T-cell (primary cell): ENCODE measurements at regions not wholly inside any gene's neighbourhood (a gene's known extent, or its start where the extent isn't known, plus 50 kb on each side); places are given as distances from the start of the nearest gene placed in this dataset.
"Not testable (repeated sequence)": the region's sequence is repeated elsewhere in the genome, so short reads cannot be mapped to it uniquely, and the experiment has no call there.

Source experiments
- ATAC-seq, 4 experiments: fragments of 200-7000 bp in 3 of 4; fragments of 150-1000 bp in 1 of 4; cut with Tn5 transposase; replicated peaks in 1 of 4; 1 replicate in 3 of 4; 2 replicates in 1 of 4; pipeline ENCODE4 v1.10.0; 2021; ENCODE audit warnings: moderate library complexity in 3 of 4, mild to moderate bottlenecking in 2 of 4, moderate number of reproducible peaks in 1 of 4
- CTCF ChIA-PET, 2 donors: fragments of 300-600 bp; sonication (Branson Sonifier 250); formaldehyde crosslinking; loops; one replicate each; lab custom pipeline; 2022; ENCODE audit warnings: antibody characterized with exemption in 2 of 2; lab: Charles Lee
- POLR2A ChIA-PET, 2 donors: fragments of 300-600 bp; sonication (Branson Sonifier 250); formaldehyde crosslinking; loops; one replicate each; lab custom pipeline; 2022; ENCODE audit warnings: antibody characterized with exemption in 2 of 2; lab: Charles Lee
- DNase-seq, 35 experiments: peaks; one replicate each; pipeline versions ENCODE4 v3.0.0 to v3.0.0-alpha.2; 2013 to 2023
- H3K27ac ChIP-seq: one replicate; pipeline ENCODE4 v1.5.1; 2013; ENCODE audit warnings: low read length
- H3K27me3 ChIP-seq, 2 experiments: replicated peaks in 1 of 2; 1 replicate in 1 of 2; 2 replicates in 1 of 2; pipeline versions ENCODE4 v1.6.1 to v1.7.0; 2013; ENCODE audit warnings: low read length in 1 of 2, mixed read lengths in 1 of 2; ENCODE audit not compliant: control insufficient read depth in 2 of 2, insufficient read depth in 2 of 2; ENCODE audit errors: extremely low read depth in 1 of 2
- H3K36me3 ChIP-seq, 2 donors: 1 replicate in 1 of 2; 2 replicates in 1 of 2; pipeline versions ENCODE4 v1.6.1 to v1.7.0; 2013; ENCODE audit warnings: low read length in 1 of 2; ENCODE audit not compliant: control insufficient read depth in 2 of 2, insufficient read depth in 1 of 2; ENCODE audit errors: extremely low read depth in 1 of 2
- H3K4me1 ChIP-seq, 2 experiments: 1 replicate in 1 of 2; 2 replicates in 1 of 2; pipeline versions ENCODE4 v1.6.1 to v1.7.0; 2013; ENCODE audit warnings: low read length in 2 of 2, mixed read lengths in 1 of 2; ENCODE audit not compliant: insufficient read depth in 2 of 2, control insufficient read depth in 1 of 2; ENCODE audit errors: extremely low read depth in 1 of 2
- H3K4me3 ChIP-seq, 2 donors: 1 replicate in 1 of 2; 2 replicates in 1 of 2; pipeline versions ENCODE4 v1.5.1 to v1.7.0; 2013; ENCODE audit warnings: mild to moderate bottlenecking in 2 of 2, low read length in 1 of 2, moderate library complexity in 1 of 2; ENCODE audit not compliant: control insufficient read depth in 1 of 2; ENCODE audit errors: extremely low read depth in 1 of 2
- H3K9me3 ChIP-seq: 2 replicates; pipeline ENCODE4 v1.7.0; 2013
- H3K27ac Mint-ChIP-seq, 2 donors: one replicate each; pipeline ENCODE4 v1.8.0; 2020 to 2021; ENCODE audit warnings: mild to moderate bottlenecking in 2 of 2, mixed read lengths in 2 of 2
- H3K27me3 Mint-ChIP-seq, 2 donors: one replicate each; pipeline ENCODE4 v1.8.0; 2021 to 2022; ENCODE audit warnings: mixed read lengths in 2 of 2
- H3K36me3 Mint-ChIP-seq: one replicate; pipeline ENCODE4 v1.8.0; 2021; ENCODE audit warnings: mixed read lengths
- H3K4me1 Mint-ChIP-seq, 3 donors: one replicate each; pipeline ENCODE4 v1.8.0; 2020 to 2022; ENCODE audit warnings: mixed read lengths in 3 of 3, mild to moderate bottlenecking in 1 of 3
- H3K4me3 Mint-ChIP-seq, 3 donors: one replicate each; pipeline ENCODE4 v1.8.0; 2020 to 2022; ENCODE audit warnings: mild to moderate bottlenecking in 3 of 3, mixed read lengths in 3 of 3, moderate library complexity in 3 of 3
- H3K9me3 Mint-ChIP-seq, 3 donors: one replicate each; pipeline ENCODE4 v1.8.0; 2020 to 2022; ENCODE audit warnings: mixed read lengths in 3 of 3
- WGBS: methylation state at CpG from one replicate; pipeline ENCODE4 v1.1.5; 2013; ENCODE audit warnings: missing lambda C conversion rate; ENCODE audit not compliant: insufficient coverage; 5-methylcytosine and 5-hydroxymethylcytosine counted together

GRCh38 chr5:63025679-63026078 lies 447.1 kb downstream of the LRRC70 start:
- POLR2A ChIA-PET, result no interaction called here
- peaks cover 0 to 9% (median 9%) of the 10 kb centered on the region in 3 donors for H3K9me3 Mint-ChIP-seq
- H3K27ac Mint-ChIP-seq, result no peak overlapping the region
- H3K4me1 Mint-ChIP-seq, result peaks cover 0 to 2% (median 0%) of the 10 kb centered on the region in 3 donors
- no peaks in the 10 kb centered on the region for H3K36me3 Mint-ChIP-seq
- WGBS, result no CpG with 5 or more reads among the region's 3 CpGs
- DNase-seq (no peak), ATAC-seq (no peak)
- no peaks in the 10 kb centered on the region for H3K9me3 ChIP-seq
- CTCF ChIA-PET, result no interaction called here
- H3K4me3 ChIP-seq, result no peak overlapping the region
- peak overlapping the region in 1 of 3 donors; percentile 29 for H3K4me3 Mint-ChIP-seq
- H3K36me3 ChIP-seq, result no peaks in the 10 kb centered on the region
- H3K4me1 ChIP-seq, result no peaks in the 10 kb centered on the region
- H3K27me3 Mint-ChIP-seq, result no peaks in the 10 kb centered on the region
- no peak overlapping the region for H3K27ac ChIP-seq
- no peaks in the 10 kb centered on the region for H3K27me3 ChIP-seq

GRCh38 chr5:63022403-63022802 lies 443.8 kb downstream of the LRRC70 start:
- no peak for ATAC-seq
- H3K4me1 Mint-ChIP-seq, result peaks cover 0 to 2% (median 0%) of the 10 kb centered on the region in 3 donors
- WGBS, result 100% methylated on average over 1 of the region's 1 CpG
- no peak overlapping the region for H3K27ac Mint-ChIP-seq
- H3K9me3 Mint-ChIP-seq, result peaks cover 2 to 12% (median 5%) of the 10 kb centered on the region in 3 donors
- CTCF ChIA-PET, result no interaction called here
- H3K9me3 ChIP-seq, result no peaks in the 10 kb centered on the region
- H3K36me3 Mint-ChIP-seq, result no peaks in the 10 kb centered on the region
- H3K36me3 ChIP-seq, result no peaks in the 10 kb centered on the region
- no peaks in the 10 kb centered on the region for H3K27me3 Mint-ChIP-seq
- H3K27ac ChIP-seq, result no peak overlapping the region
- H3K4me3 ChIP-seq, result no peak overlapping the region
- H3K4me1 ChIP-seq, result no peaks in the 10 kb centered on the region
- no peaks in the 10 kb centered on the region for H3K27me3 ChIP-seq
- DNase-seq, result no peak
- POLR2A ChIA-PET, result no interaction called here
- H3K4me3 Mint-ChIP-seq, result no peak overlapping the region

DNA sequence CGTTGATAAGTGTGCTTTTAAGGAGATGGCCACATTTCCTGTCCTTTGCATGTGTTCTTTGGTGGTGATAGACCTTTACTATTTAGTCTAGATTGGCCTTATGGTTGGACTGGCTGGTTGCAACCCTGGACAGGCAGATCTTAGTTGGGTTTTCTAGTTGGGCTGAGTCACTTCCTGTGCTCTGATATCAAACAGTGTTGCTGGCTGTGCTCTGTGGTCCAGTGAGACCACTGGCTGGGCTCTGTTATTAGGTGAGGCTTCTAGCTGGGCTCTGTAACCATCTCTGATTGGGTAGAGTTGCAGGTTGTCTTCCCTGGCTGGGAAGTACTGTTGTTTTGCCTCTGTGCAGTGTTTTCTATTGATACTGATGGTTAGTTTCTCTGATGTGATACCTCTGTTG lies 432.5 kb downstream of the LRRC70 start:
- Mint-ChIP-seq H3K27ac (no peak overlapping the region), H3K36me3 (no peaks in the 10 kb centered on the region), H3K27me3 (no peaks in the 10 kb centered on the region), H3K4me3 (no peak overlapping the region), H3K4me1 (no peaks in the 10 kb centered on the region), H3K9me3 (peaks cover 17 to 29% (median 22%) of the 10 kb centered on the region in 3 donors)
- DNase-seq, result no peak
- no peak for ATAC-seq
- H3K9me3 ChIP-seq, result no peaks in the 10 kb centered on the region
- H3K4me3 ChIP-seq, result no peak overlapping the region
- CTCF ChIA-PET, result no interaction called here
- H3K27me3 ChIP-seq, result no peaks in the 10 kb centered on the region
- no peaks in the 10 kb centered on the region for H3K4me1 ChIP-seq
- POLR2A ChIA-PET, result no interaction called here
- no peaks in the 10 kb centered on the region for H3K36me3 ChIP-seq
- 30% methylated on average over 1 of the region's 1 CpG for WGBS
- H3K27ac ChIP-seq, result no peak overlapping the region

DNA sequence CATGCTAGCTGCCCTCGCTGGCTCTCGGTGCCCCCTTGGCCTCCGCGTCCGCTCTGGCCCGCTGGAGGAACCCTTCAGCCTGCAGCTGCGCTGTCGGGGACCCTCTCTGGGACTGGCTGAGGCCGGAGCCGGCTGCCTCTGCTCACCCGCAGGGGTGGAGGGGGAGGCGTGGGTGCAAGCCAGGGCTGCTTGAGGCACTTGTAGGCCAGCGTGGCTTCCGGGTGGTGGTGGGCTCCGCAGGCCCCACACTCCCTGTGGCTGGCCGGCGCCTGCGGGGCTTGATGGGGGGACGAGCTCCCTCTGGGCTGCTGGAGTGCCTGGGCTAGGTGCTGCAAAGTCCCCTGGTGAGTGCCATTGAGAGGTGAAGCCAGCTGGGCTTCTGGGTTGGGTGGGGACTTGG lies 429.6 kb downstream of the LRRC70 start:
- Mint-ChIP-seq H3K27me3 (no peaks in the 10 kb centered on the region), H3K9me3 (peaks cover 17 to 33% (median 29%) of the 10 kb centered on the region in 3 donors), H3K4me1 (no peaks in the 10 kb centered on the region), H3K36me3 (no peaks in the 10 kb centered on the region), H3K27ac (no peak overlapping the region), H3K4me3 (no peak overlapping the region)
- ChIA-PET POLR2A (no interaction called here), CTCF (no interaction called here)
- 92% methylated on average over 11 of the region's 19 CpGs for WGBS
- no peaks in the 10 kb centered on the region for H3K36me3 ChIP-seq
- H3K27ac ChIP-seq, result no peak overlapping the region
- no peak overlapping the region for H3K4me3 ChIP-seq
- no peaks in the 10 kb centered on the region for H3K27me3 ChIP-seq
- H3K9me3 ChIP-seq, result no peaks in the 10 kb centered on the region
- DNase-seq, result no peak
- no peaks in the 10 kb centered on the region for H3K4me1 ChIP-seq
- ATAC-seq, result no peak

DNA sequence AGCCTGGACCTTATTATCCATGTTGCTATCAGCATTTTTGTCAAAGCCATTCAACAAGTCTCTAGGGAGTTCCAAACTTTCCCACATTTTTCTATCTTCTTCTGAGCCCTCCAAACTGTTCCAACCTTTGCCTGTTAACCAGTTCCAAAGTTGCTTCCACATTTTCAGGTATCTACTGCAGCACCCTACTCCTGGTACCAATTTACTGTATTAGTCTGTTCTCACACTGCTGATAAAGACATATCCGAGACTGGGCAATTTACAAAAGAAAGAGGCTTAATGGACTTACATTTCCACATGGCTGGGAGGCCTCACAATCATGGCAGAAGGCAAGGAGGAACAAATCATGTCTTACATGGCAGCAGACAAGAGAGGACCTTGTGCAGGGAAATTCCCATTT lies 416.2 kb downstream of the LRRC70 start:
- H3K27me3 Mint-ChIP-seq, H3K27ac Mint-ChIP-seq, H3K4me3 ChIP-seq, H3K36me3 Mint-ChIP-seq, DNase-seq, CTCF ChIA-PET, H3K36me3 ChIP-seq, H3K9me3 ChIP-seq, H3K4me1 ChIP-seq, H3K4me3 Mint-ChIP-seq, H3K27me3 ChIP-seq, ATAC-seq, H3K27ac ChIP-seq, H3K4me1 Mint-ChIP-seq, POLR2A ChIA-PET: not testable (repeated sequence)
- WGBS, result 50% methylated on average over 1 of the region's 1 CpG
- H3K9me3 Mint-ChIP-seq, result peaks cover 21 to 40% (median 35%) of the 10 kb centered on the region in 3 donors

DNA sequence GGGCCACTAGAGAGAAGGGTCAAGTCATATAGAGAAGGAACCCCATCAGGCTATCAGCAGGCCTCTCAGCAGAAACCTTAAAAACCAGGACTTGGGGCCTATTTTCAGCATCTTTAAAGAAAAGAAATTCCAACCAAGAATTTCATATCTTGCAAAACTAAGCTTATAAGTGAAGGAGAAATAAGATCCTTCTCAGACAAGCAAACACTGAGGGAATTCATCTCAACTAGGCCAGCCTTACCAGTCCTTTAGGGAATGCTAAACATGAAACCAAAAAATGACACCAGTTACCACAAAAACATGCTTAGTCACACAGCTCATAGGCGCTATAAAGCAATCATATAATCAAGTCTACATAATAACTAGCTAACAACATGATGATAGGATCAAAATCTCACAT lies 407.1 kb downstream of the LRRC70 start:
- Histone ChIP-seq H3K27ac (no peak overlapping the region), H3K4me3 (no peak overlapping the region), H3K36me3 (no peaks in the 10 kb centered on the region), H3K27me3 (no peaks in the 10 kb centered on the region), H3K4me1 (no peaks in the 10 kb centered on the region), H3K9me3 (no peaks in the 10 kb centered on the region)
- no peak for ATAC-seq
- POLR2A ChIA-PET, result no interaction called here
- H3K27me3 Mint-ChIP-seq, result no peaks in the 10 kb centered on the region
- no peak for DNase-seq
- H3K9me3 Mint-ChIP-seq, result peaks cover 15 to 34% (median 20%) of the 10 kb centered on the region in 3 donors
- 50% methylated on average over 1 of the region's 1 CpG for WGBS
- no peaks in the 10 kb centered on the region for H3K36me3 Mint-ChIP-seq
- CTCF ChIA-PET, result no interaction called here
- H3K4me1 Mint-ChIP-seq, result no peaks in the 10 kb centered on the region
- no peak overlapping the region for H3K27ac Mint-ChIP-seq
- H3K4me3 Mint-ChIP-seq, result no peak overlapping the region

DNA sequence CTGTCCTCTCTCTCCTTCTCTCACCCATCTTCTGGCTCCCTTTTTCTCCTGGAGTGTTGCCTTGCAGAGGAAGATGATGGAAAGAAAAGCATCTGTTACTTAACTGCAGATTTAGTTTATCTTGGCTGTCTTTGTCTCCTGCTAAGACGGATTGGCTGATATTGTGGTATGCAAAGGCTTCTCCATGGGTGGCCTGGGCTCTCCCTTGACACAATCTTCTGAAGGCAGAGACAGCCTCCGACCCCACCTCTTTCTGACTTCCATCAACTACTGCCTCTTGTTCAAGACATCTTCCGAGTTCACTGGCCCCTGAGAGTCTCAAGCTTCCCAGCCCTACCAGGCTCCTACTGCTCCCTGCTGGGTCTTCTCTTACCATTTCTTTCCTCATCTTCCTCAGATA lies 403.7 kb downstream of the LRRC70 start:
- Histone ChIP-seq H3K4me1 (no peaks in the 10 kb centered on the region), H3K4me3 (no peak overlapping the region), H3K27ac (no peak overlapping the region), H3K9me3 (no peaks in the 10 kb centered on the region), H3K27me3 (no peaks in the 10 kb centered on the region), H3K36me3 (no peaks in the 10 kb centered on the region)
- CTCF ChIA-PET, result no interaction called here
- H3K27me3 Mint-ChIP-seq, result no peaks in the 10 kb centered on the region
- POLR2A ChIA-PET, result no interaction called here
- H3K4me1 Mint-ChIP-seq, result no peaks in the 10 kb centered on the region
- ATAC-seq (no peak), DNase-seq (no peak)
- H3K9me3 Mint-ChIP-seq, result peaks cover 12 to 25% (median 14%) of the 10 kb centered on the region in 3 donors
- WGBS, result 69% methylated on average over 2 of the region's 3 CpGs
- no peaks in the 10 kb centered on the region for H3K36me3 Mint-ChIP-seq
- H3K4me3 Mint-ChIP-seq, result no peak overlapping the region
- no peak overlapping the region for H3K27ac Mint-ChIP-seq
